ENCODE measurements at regions not wholly inside any gene's neighbourhood (a gene's known extent, or its start where the extent isn't known, plus 50 kb on each side); places are given as distances from the start of the nearest gene placed in this dataset.

DNA sequence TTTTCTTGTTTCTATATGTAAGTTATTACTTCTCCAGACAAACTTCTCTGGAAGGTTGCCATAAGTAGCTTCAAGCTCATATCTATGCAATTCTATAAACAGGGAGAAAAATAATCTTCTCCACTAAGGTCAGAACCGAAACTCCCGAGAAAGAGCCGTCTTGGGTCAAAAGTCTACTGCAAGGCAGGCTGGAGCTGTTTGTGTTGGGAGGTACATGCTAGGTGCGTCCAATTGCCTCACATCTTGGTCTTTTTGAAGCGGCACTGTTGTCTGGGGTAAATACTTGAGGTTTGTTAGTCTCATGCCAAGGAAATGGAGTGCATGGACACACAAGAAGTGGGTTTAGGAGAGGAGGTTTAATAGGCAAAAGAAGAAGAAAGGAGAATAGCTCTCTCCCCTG lies 674.7 kb upstream of the TMEM132C start (continued):
- TF ChIP-seq, protein P1, sequence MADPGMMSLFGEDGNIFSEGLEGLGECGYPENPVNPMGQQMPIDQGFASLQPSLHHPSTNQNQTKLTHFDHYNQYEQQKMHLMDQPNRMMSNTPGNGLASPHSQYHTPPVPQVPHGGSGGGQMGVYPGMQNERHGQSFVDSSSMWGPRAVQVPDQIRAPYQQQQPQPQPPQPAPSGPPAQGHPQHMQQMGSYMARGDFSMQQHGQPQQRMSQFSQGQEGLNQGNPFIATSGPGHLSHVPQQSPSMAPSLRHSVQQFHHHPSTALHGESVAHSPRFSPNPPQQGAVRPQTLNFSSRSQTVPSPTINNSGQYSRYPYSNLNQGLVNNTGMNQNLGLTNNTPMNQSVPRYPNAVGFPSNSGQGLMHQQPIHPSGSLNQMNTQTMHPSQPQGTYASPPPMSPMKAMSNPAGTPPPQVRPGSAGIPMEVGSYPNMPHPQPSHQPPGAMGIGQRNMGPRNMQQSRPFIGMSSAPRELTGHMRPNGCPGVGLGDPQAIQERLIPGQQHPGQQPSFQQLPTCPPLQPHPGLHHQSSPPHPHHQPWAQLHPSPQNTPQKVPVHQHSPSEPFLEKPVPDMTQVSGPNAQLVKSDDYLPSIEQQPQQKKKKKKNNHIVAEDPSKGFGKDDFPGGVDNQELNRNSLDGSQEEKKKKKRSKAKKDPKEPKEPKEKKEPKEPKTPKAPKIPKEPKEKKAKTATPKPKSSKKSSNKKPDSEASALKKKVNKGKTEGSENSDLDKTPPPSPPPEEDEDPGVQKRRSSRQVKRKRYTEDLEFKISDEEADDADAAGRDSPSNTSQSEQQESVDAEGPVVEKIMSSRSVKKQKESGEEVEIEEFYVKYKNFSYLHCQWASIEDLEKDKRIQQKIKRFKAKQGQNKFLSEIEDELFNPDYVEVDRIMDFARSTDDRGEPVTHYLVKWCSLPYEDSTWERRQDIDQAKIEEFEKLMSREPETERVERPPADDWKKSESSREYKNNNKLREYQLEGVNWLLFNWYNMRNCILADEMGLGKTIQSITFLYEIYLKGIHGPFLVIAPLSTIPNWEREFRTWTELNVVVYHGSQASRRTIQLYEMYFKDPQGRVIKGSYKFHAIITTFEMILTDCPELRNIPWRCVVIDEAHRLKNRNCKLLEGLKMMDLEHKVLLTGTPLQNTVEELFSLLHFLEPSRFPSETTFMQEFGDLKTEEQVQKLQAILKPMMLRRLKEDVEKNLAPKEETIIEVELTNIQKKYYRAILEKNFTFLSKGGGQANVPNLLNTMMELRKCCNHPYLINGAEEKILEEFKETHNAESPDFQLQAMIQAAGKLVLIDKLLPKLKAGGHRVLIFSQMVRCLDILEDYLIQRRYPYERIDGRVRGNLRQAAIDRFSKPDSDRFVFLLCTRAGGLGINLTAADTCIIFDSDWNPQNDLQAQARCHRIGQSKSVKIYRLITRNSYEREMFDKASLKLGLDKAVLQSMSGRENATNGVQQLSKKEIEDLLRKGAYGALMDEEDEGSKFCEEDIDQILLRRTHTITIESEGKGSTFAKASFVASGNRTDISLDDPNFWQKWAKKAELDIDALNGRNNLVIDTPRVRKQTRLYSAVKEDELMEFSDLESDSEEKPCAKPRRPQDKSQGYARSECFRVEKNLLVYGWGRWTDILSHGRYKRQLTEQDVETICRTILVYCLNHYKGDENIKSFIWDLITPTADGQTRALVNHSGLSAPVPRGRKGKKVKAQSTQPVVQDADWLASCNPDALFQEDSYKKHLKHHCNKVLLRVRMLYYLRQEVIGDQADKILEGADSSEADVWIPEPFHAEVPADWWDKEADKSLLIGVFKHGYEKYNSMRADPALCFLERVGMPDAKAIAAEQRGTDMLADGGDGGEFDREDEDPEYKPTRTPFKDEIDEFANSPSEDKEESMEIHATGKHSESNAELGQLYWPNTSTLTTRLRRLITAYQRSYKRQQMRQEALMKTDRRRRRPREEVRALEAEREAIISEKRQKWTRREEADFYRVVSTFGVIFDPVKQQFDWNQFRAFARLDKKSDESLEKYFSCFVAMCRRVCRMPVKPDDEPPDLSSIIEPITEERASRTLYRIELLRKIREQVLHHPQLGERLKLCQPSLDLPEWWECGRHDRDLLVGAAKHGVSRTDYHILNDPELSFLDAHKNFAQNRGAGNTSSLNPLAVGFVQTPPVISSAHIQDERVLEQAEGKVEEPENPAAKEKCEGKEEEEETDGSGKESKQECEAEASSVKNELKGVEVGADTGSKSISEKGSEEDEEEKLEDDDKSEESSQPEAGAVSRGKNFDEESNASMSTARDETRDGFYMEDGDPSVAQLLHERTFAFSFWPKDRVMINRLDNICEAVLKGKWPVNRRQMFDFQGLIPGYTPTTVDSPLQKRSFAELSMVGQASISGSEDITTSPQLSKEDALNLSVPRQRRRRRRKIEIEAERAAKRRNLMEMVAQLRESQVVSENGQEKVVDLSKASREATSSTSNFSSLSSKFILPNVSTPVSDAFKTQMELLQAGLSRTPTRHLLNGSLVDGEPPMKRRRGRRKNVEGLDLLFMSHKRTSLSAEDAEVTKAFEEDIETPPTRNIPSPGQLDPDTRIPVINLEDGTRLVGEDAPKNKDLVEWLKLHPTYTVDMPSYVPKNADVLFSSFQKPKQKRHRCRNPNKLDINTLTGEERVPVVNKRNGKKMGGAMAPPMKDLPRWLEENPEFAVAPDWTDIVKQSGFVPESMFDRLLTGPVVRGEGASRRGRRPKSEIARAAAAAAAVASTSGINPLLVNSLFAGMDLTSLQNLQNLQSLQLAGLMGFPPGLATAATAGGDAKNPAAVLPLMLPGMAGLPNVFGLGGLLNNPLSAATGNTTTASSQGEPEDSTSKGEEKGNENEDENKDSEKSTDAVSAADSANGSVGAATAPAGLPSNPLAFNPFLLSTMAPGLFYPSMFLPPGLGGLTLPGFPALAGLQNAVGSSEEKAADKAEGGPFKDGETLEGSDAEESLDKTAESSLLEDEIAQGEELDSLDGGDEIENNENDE (IDR thresholded peaks at IDR 0.05; ENCODE audit: insufficient replicate concordance, low read length): no peak
- TF ChIP-seq SP1 (IDR thresholded peaks at IDR 0.05; ENCODE audit: low read depth, low read length): no peak
- TF ChIP-seq CBX8 (IDR thresholded peaks at IDR 0.05; ENCODE audit: borderline replicate concordance, low read depth, low read length): no peak
- no peak for TF ChIP-seq SIN3A (conservative IDR thresholded peaks at IDR 0.05 in 1 of 2, IDR thresholded peaks at IDR 0.05 in 1 of 2; ENCODE audit: low read depth in 1 of 2, low read length in 2 of 2)
- TF ChIP-seq, protein P2, sequence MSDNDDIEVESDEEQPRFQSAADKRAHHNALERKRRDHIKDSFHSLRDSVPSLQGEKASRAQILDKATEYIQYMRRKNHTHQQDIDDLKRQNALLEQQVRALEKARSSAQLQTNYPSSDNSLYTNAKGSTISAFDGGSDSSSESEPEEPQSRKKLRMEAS (IDR thresholded peaks at IDR 0.05): no peak
- TF ChIP-seq KDM5A (IDR thresholded peaks at IDR 0.05; ENCODE audit: low read length): no peak
- no peak for TF ChIP-seq NANOG (IDR thresholded peaks at IDR 0.05; ENCODE audit: insufficient read depth, low read depth, low read length, poor library complexity, severe bottlenecking)
- TF ChIP-seq SUZ12 (IDR thresholded peaks at IDR 0.05; ENCODE audit: low read length): no peak
- TF ChIP-seq, protein P3, sequence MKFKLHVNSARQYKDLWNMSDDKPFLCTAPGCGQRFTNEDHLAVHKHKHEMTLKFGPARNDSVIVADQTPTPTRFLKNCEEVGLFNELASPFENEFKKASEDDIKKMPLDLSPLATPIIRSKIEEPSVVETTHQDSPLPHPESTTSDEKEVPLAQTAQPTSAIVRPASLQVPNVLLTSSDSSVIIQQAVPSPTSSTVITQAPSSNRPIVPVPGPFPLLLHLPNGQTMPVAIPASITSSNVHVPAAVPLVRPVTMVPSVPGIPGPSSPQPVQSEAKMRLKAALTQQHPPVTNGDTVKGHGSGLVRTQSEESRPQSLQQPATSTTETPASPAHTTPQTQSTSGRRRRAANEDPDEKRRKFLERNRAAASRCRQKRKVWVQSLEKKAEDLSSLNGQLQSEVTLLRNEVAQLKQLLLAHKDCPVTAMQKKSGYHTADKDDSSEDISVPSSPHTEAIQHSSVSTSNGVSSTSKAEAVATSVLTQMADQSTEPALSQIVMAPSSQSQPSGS (IDR thresholded peaks at IDR 0.05; ENCODE audit: low read length): no peak
- no peak for TF ChIP-seq SP4 (IDR thresholded peaks at IDR 0.05; ENCODE audit: low read length)
- TF ChIP-seq POLR2A (IDR thresholded peaks at IDR 0.05; ENCODE audit: control extremely low read depth in 1 of 2, low read depth in 2 of 2, low read length in 2 of 2): no peak
